Endothelial cell of umbilical vein (primary cell): ENCODE measurements at regions not wholly inside any gene's neighbourhood (a gene's known extent, or its start where the extent isn't known, plus 50 kb on each side); places are given as distances from the start of the nearest gene placed in this dataset.
"Not testable (repeated sequence)": the region's sequence is repeated elsewhere in the genome, so short reads cannot be mapped to it uniquely, and the experiment has no call there.

Experiments
- BruUV-seq: library from RNA; stranded (reverse); fragments of 400-500 nt; replicated peaks from 2 replicates; lab custom pipeline; 2021; lab: Mats Ljungman, UMichigan
- CTCF ChIA-PET: fragments of 300-600, 350-600 bp; sonication (Branson Sonifier 250); formaldehyde crosslinking; loops from one replicate; lab custom pipeline; 2021; ENCODE audit warnings: antibody characterized with exemption, inconsistent platforms; lab: Charles Lee
- POLR2A ChIA-PET: fragments of 300-600, 350-600 bp; sonication (Branson Sonifier 250); formaldehyde crosslinking; loops from one replicate; lab custom pipeline; 2021; ENCODE audit warnings: antibody characterized with exemption, inconsistent platforms; lab: Charles Lee
- DNase-seq: peaks from one replicate; pipeline ENCODE4 v3.0.0-alpha.2; 2011; ENCODE audit warnings: low read depth, low spot score
- FAIRE-seq: peaks from 2 replicates; lab custom pipeline; 2011; peaks lifted over from hg19 to GRCh38; lab: Jason Lieb, UNC
- H2AFZ ChIP-seq: 2 replicates; pipeline ENCODE4 v1.6.0; 2012; ENCODE audit warnings: low read depth, low read length, control low read depth, inconsistent platforms
- H3K27ac ChIP-seq: 2 replicates; pipeline ENCODE4 v1.5.1; 2011; ENCODE audit warnings: low read depth, mild to moderate bottlenecking, control low read depth, low read length, moderate library complexity; ENCODE audit not compliant: insufficient read depth
- H3K27me3 ChIP-seq, 2 experiments: 2 replicates each; pipeline versions ENCODE4 v1.6.0 to v1.6.1; 2011; ENCODE audit warnings: low read length in 2 of 2, mixed read lengths in 1 of 2; ENCODE audit not compliant: control insufficient read depth in 2 of 2, insufficient read depth in 2 of 2
- H3K36me3 ChIP-seq, 2 experiments: 2 replicates in 1 of 2; 3 replicates in 1 of 2; pipeline ENCODE4 v1.5.1; 2011; ENCODE audit warnings: low read length in 2 of 2, mild to moderate bottlenecking in 1 of 2, moderate library complexity in 1 of 2; ENCODE audit not compliant: control insufficient read depth in 2 of 2, insufficient read depth in 2 of 2; ENCODE audit errors: extremely low read depth in 1 of 2
- H3K4me1 ChIP-seq: 3 replicates; pipeline ENCODE4 v1.5.1; 2011; ENCODE audit warnings: mild to moderate bottlenecking, low read length; ENCODE audit not compliant: control insufficient read depth, insufficient read depth; ENCODE audit errors: extremely low read depth
- H3K4me2 ChIP-seq: 2 replicates; pipeline ENCODE4 v1.6.1; 2011; ENCODE audit warnings: low read length, control low read depth, mixed read lengths; ENCODE audit not compliant: insufficient read depth
- H3K4me3 ChIP-seq, 3 experiments: fragments of 200-600 bp in 1 of 3; sonication (generic), shearing (Covaris generic) in 1 of 3; replicated peaks in 1 of 3; 2 replicates each; pipeline ENCODE4 v1.5.1; 2011 to 2016; ENCODE audit warnings: control low read depth in 3 of 3, low read length in 3 of 3, mild to moderate bottlenecking in 2 of 3, inconsistent platforms in 1 of 3, low read depth in 1 of 3, moderate library complexity in 1 of 3; ENCODE audit not compliant: insufficient read depth in 1 of 3
- H3K79me2 ChIP-seq: 2 replicates; pipeline ENCODE4 v1.6.0; 2012; ENCODE audit warnings: low read length, inconsistent platforms; ENCODE audit not compliant: control insufficient read depth, insufficient read depth
- H3K9ac ChIP-seq: replicated peaks from 2 replicates; pipeline ENCODE3; 2011; ENCODE audit warnings: low read length, control low read depth; ENCODE audit not compliant: insufficient read depth; ENCODE audit errors: extremely low read depth
- H3K9me1 ChIP-seq: replicated peaks from 3 replicates; pipeline ENCODE4 v1.6.0; 2011; ENCODE audit warnings: mild to moderate bottlenecking, low read length; ENCODE audit not compliant: control insufficient read depth, insufficient read depth; ENCODE audit errors: extremely low read depth
- H3K9me3 ChIP-seq: replicated peaks from 2 replicates; pipeline ENCODE4 v1.5.1; 2012; ENCODE audit warnings: low read length, inconsistent platforms; ENCODE audit not compliant: control insufficient read depth, insufficient read depth
- H4K20me1 ChIP-seq: replicated peaks from 2 replicates; pipeline ENCODE3; 2011; ENCODE audit warnings: mild to moderate bottlenecking, low read length; ENCODE audit not compliant: control insufficient read depth, insufficient read depth; ENCODE audit errors: extremely low read depth
- dilution Hi-C: fragments of 300-500 bp; cut with MboI; formaldehyde crosslinking; loops from one replicate; pipeline ENCODE4 v1.15.0; 2019; ENCODE audit warnings: low sequenced_read_pairs; ENCODE audit not compliant: extremely low pct_ligation_motif_present
- intact Hi-C: fragments of 100-400 bp; cut with micrococcal nuclease; formaldehyde crosslinking; loops from one replicate; pipeline ENCODE4 v1.10.0; 2022

DNA sequence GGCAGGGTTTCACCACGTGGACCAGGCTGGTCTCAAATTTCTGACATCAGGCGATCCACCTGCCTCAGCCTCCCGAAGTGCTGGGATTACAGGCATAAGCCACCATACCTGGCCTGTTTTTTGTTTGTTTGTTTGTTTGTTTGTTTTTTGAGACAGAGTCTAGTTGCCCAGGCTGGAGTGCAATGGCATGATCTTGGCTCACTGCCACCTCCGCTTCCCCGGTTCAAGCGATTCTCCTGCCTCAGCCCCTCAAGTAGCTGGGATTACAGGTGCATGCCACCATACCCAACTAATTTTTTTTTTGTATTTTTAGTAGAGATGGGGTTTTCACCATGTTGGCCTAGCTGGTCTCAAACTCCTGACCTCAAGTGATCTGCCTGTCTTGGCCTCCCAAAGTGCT lies 61.8 kb upstream of the SPDYE9 start:
- H3K27ac ChIP-seq, POLR2A ChIA-PET, dilution Hi-C loops: not testable (repeated sequence)

DNA sequence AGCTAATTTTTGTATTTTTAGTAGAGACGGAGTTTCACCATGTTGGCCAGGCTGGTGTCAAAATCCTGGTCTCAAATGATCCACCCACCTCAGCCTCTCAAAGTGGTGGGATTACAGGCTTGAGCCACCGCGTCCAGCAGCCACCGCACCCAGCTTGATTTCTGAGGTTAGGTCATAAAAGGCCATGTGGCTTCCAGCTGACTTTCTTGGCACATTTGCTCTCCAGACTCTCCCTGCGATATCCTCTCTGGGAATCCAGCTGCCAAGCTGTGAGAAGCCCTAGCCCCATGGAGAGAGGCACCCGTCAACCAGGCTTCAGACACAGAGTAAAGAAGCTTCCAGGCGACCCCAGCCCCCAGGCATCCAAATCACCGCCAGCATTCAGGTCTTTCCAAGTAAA lies 58.2 kb upstream of the SPDYE9 start:
- H3K9me3 ChIP-seq, DNase-seq, CTCF ChIA-PET: not testable (repeated sequence)

More for the DNA sequence above, 61.8 kb upstream of the SPDYE9 start:
- H3K4me2 ChIP-seq, H3K36me3 ChIP-seq, intact Hi-C loops, H3K27me3 ChIP-seq, FAIRE-seq, DNase-seq, H3K4me3 ChIP-seq, H3K9me1 ChIP-seq, H4K20me1 ChIP-seq, H3K79me2 ChIP-seq, BruUV-seq, H3K9me3 ChIP-seq, H2AFZ ChIP-seq, CTCF ChIA-PET, H3K4me1 ChIP-seq, H3K9ac ChIP-seq: not testable (repeated sequence)

DNA sequence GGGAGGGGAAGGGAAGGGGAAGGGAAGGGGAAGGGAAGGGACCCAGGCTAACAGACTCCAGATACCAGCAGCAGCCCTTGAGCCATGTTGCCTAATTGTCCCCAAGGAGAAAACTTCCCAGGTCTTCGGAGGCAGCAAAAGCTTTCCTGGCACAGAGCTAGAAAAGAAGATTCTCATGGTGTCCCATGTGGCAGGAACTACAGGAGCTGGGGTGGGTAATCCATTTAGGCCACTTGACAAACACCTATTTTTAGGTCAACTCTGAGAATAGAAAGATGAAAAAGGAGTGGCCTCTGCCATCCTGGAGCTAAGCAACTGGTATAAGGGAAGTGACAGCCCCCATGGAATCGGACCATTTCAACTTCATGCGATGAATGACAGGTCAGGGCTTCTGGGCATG lies 52.1 kb upstream of the SPDYE9 start:
- CTCF ChIA-PET, H3K27ac ChIP-seq, FAIRE-seq, H3K4me3 ChIP-seq, DNase-seq, BruUV-seq, H3K4me2 ChIP-seq, H3K9me1 ChIP-seq, H4K20me1 ChIP-seq, H3K9ac ChIP-seq, dilution Hi-C loops, H3K4me1 ChIP-seq, H3K27me3 ChIP-seq, H3K9me3 ChIP-seq, H2AFZ ChIP-seq, H3K36me3 ChIP-seq, H3K79me2 ChIP-seq, POLR2A ChIA-PET, intact Hi-C loops: not testable (repeated sequence)

More for the DNA sequence above, 58.2 kb upstream of the SPDYE9 start:
- H3K9me1 ChIP-seq, H3K4me3 ChIP-seq, H3K4me1 ChIP-seq, FAIRE-seq, dilution Hi-C loops, POLR2A ChIA-PET, H3K27ac ChIP-seq, H3K79me2 ChIP-seq, H3K9ac ChIP-seq, intact Hi-C loops, H3K27me3 ChIP-seq, H3K4me2 ChIP-seq, H4K20me1 ChIP-seq, BruUV-seq, H3K36me3 ChIP-seq, H2AFZ ChIP-seq: not testable (repeated sequence)
